Omental fat pad (tissue), 3 donors: ENCODE measurements at regions not wholly inside any gene's neighbourhood (a gene's known extent, or its start where the extent isn't known, plus 50 kb on each side); places are given as distances from the start of the nearest gene placed in this dataset.

ENCODE experiments used
- ATAC-seq: fragments of 150-250 bp; one replicate; pipeline ENCODE4 v1.9.1; 2016; ENCODE audit warnings: mild to moderate bottlenecking, moderate library complexity; ENCODE audit not compliant: low FRiP score
- DNase-seq: peaks from one replicate; pipeline ENCODE4 v3.0.0-alpha.2; 2019; ENCODE audit warnings: low spot score
- CTCF ChIP-seq, 3 donors: fragments of 450-650 bp; IDR thresholded peaks; one replicate each; pipeline ENCODE4 v1.5.1; 2016 to 2017; ENCODE audit warnings: antibody characterized with exemption in 3 of 3, mild to moderate bottlenecking in 3 of 3, moderate library complexity in 2 of 3

- no peak for DNase-seq
- no peak for ATAC-seq
- no peak for TF ChIP-seq CTCF (IDR thresholded peaks at IDR 0.05)
Measured at GRCh38 chr5:74136276-74136825, 504.2 kb downstream of the ENC1 start.

- ATAC-seq (no peak), DNase-seq (no peak)
- TF ChIP-seq CTCF (IDR thresholded peaks at IDR 0.05): no peak
Measured at GRCh38 chr5:74135033-74135432, 505.5 kb downstream of the ENC1 start.

GRCh38 chr5:74132485-74132884 is 506.5 kb downstream of the ARHGEF28 start:
- ATAC-seq: no peak
- DNase-seq: no peak
- no peak for TF ChIP-seq CTCF (IDR thresholded peaks at IDR 0.05)

GRCh38 chr5:74131250-74131649 is 505.3 kb downstream of the ARHGEF28 start:
- no peak for ATAC-seq
- DNase-seq: no peak
- no peak for TF ChIP-seq CTCF (IDR thresholded peaks at IDR 0.05)

GRCh38 chr5:74130155-74130897 is 504.3 kb downstream of the ARHGEF28 start:
- DNase-seq: no peak
- ATAC-seq: no peak
- no peak for TF ChIP-seq CTCF (IDR thresholded peaks at IDR 0.05)

- ATAC-seq (no peak), DNase-seq (no peak)
- TF ChIP-seq CTCF (IDR thresholded peaks at IDR 0.05): no peak
Measured at GRCh38 chr5:74127381-74128320, 501.7 kb downstream of the ARHGEF28 start.
